H9 (cell line): ENCODE measurements at regions not wholly inside any gene's neighbourhood (a gene's known extent, or its start where the extent isn't known, plus 50 kb on each side); places are given as distances from the start of the nearest gene placed in this dataset.

ENCODE experiments used
- DNase-seq: peaks from one replicate; pipeline ENCODE4 v3.0.0-alpha.2; 2017
- H2AFZ ChIP-seq: one replicate; pipeline ENCODE4 v1.6.1; 2013; ENCODE audit warnings: mild to moderate bottlenecking, low read length, control low read depth, moderate library complexity
- H2AK5ac ChIP-seq: 2 replicates; pipeline ENCODE4 v1.6.1; 2013; ENCODE audit warnings: low read length, control low read depth, mixed read lengths; ENCODE audit not compliant: insufficient read length
- H2BK120ac ChIP-seq: one replicate; pipeline ENCODE4 v1.6.1; 2013; ENCODE audit warnings: low read depth, mild to moderate bottlenecking, low read length, control low read depth, inconsistent platforms; ENCODE audit not compliant: poor library complexity, severe bottlenecking
- H2BK12ac ChIP-seq: 2 replicates; pipeline ENCODE4 v1.6.1; 2013; ENCODE audit warnings: low read length, control low read depth, mixed read lengths, low read depth; ENCODE audit not compliant: insufficient read length
- H2BK15ac ChIP-seq: 2 replicates; pipeline ENCODE4 v1.6.1; 2013; ENCODE audit warnings: low read depth, low read length, control low read depth
- H2BK20ac ChIP-seq: one replicate; pipeline ENCODE4 v1.6.1; 2013; ENCODE audit warnings: low read depth, mild to moderate bottlenecking, low read length, control low read depth, inconsistent platforms; ENCODE audit not compliant: poor library complexity, severe bottlenecking
- H2BK5ac ChIP-seq: 2 replicates; pipeline ENCODE4 v1.6.1; 2013; ENCODE audit warnings: low read length, control low read depth, mixed read lengths; ENCODE audit not compliant: insufficient read length
- H3K14ac ChIP-seq: 2 replicates; pipeline ENCODE4 v1.6.1; 2013; ENCODE audit warnings: low read length, control low read depth; ENCODE audit not compliant: insufficient read depth
- H3K18ac ChIP-seq: 2 replicates; pipeline ENCODE4 v1.6.1; 2013; ENCODE audit warnings: low read depth, mild to moderate bottlenecking, mixed read lengths, low read length, control low read depth; ENCODE audit not compliant: insufficient read length
- H3K23ac ChIP-seq: 2 replicates; pipeline ENCODE4 v1.6.1; 2013; ENCODE audit warnings: low read length, control low read depth, mixed read lengths, low read depth; ENCODE audit not compliant: insufficient read length
- H3K23me2 ChIP-seq: 2 replicates; pipeline ENCODE4 v1.6.1; 2013; ENCODE audit warnings: low read depth, mild to moderate bottlenecking, mixed read lengths, low read length, control low read depth; ENCODE audit not compliant: insufficient read length, poor library complexity, severe bottlenecking
- H3K27ac ChIP-seq: 2 replicates; pipeline ENCODE4 v1.5.1; 2013; ENCODE audit warnings: low read length, control low read depth, mixed read lengths, low read depth; ENCODE audit not compliant: insufficient read length
- H3K27me3 ChIP-seq: 2 replicates; pipeline ENCODE4 v1.6.1; 2013; ENCODE audit warnings: low read length, control low read depth, inconsistent platforms; ENCODE audit not compliant: insufficient read depth
- H3K4ac ChIP-seq: 2 replicates; pipeline ENCODE4 v1.6.1; 2013; ENCODE audit warnings: low read depth, mild to moderate bottlenecking, control low read depth, inconsistent platforms, low read length, moderate library complexity
- H3K4me1 ChIP-seq: 2 replicates; pipeline ENCODE4 v1.6.1; 2013; ENCODE audit warnings: low read length, control low read depth, inconsistent platforms; ENCODE audit not compliant: insufficient read depth
- H3K4me2 ChIP-seq: 2 replicates; pipeline ENCODE4 v1.6.1; 2013; ENCODE audit warnings: low read length, control low read depth, mixed read lengths; ENCODE audit not compliant: insufficient read length, insufficient read depth
- H3K56ac ChIP-seq: 2 replicates; pipeline ENCODE4 v1.6.1; 2013; ENCODE audit warnings: low read depth, mild to moderate bottlenecking, mixed read lengths, low read length, control low read depth; ENCODE audit not compliant: insufficient read length
- H3K79me1 ChIP-seq: 2 replicates; pipeline ENCODE4 v1.6.1; 2013; ENCODE audit warnings: low read depth, mild to moderate bottlenecking, moderate library complexity, low read length, control low read depth, inconsistent platforms; ENCODE audit not compliant: insufficient read depth, poor library complexity, severe bottlenecking
- H3K79me2 ChIP-seq: 2 replicates; pipeline ENCODE4 v1.6.1; 2013; ENCODE audit warnings: low read length, control low read depth, inconsistent platforms; ENCODE audit not compliant: insufficient read depth
- H3K9ac ChIP-seq: 2 replicates; pipeline ENCODE4 v1.6.1; 2013; ENCODE audit warnings: low read length, control low read depth, mixed read lengths; ENCODE audit not compliant: insufficient read length; ENCODE audit errors: extremely low read depth
- H3K9me3 ChIP-seq: one replicate; pipeline ENCODE4 v1.6.1; 2013; ENCODE audit warnings: low read depth, low read length, inconsistent platforms; ENCODE audit not compliant: control insufficient read depth
- H3T11ph ChIP-seq: one replicate; pipeline ENCODE4 v1.6.1; 2013; ENCODE audit warnings: mild to moderate bottlenecking, low read length, control low read depth, inconsistent platforms
- H4K20me1 ChIP-seq: one replicate; pipeline ENCODE4 v1.6.1; 2013; ENCODE audit not compliant: control insufficient read depth, insufficient read length, insufficient read depth
- H4K5ac ChIP-seq: 2 replicates; pipeline ENCODE4 v1.6.1; 2013; ENCODE audit warnings: low read depth, mild to moderate bottlenecking, mixed read lengths, low read length, control low read depth; ENCODE audit not compliant: insufficient read length
- H4K8ac ChIP-seq: replicated peaks from 2 replicates; pipeline ENCODE4 v1.6.1; 2013; ENCODE audit warnings: low read length, control low read depth, mixed read lengths, low read depth; ENCODE audit not compliant: insufficient read length
- H4K91ac ChIP-seq: 2 replicates; pipeline ENCODE4 v1.6.1; 2013; ENCODE audit warnings: low read depth, mild to moderate bottlenecking, moderate library complexity, mixed read lengths, low read length, control low read depth; ENCODE audit not compliant: insufficient read length
- H3K27ac Mint-ChIP-seq, 3 experiments: 2 replicates in 2 of 3; 3 replicates in 1 of 3; pipeline ENCODE4 v1.8.0; 2020 to 2021; ENCODE audit warnings: mixed read lengths in 3 of 3, mild to moderate bottlenecking in 1 of 3, moderate library complexity in 1 of 3
- H3K27me3 Mint-ChIP-seq: 2 replicates; pipeline ENCODE4 v1.8.0; 2021; ENCODE audit warnings: low read depth, mild to moderate bottlenecking, moderate library complexity, mixed read lengths
- H3K36me3 Mint-ChIP-seq, 3 experiments: 2 replicates in 2 of 3; 3 replicates in 1 of 3; pipeline ENCODE4 v1.8.0; 2020 to 2021; ENCODE audit warnings: low read depth in 3 of 3, mixed read lengths in 3 of 3; ENCODE audit not compliant: insufficient read depth in 1 of 3
- H3K4me1 Mint-ChIP-seq, 2 experiments: 2 replicates each; pipeline ENCODE4 v1.8.0; 2020; ENCODE audit warnings: mixed read lengths in 2 of 2
- H3K4me3 Mint-ChIP-seq, 2 experiments: 2 replicates in 1 of 2; 3 replicates in 1 of 2; pipeline ENCODE4 v1.8.0; 2020 to 2021; ENCODE audit warnings: mild to moderate bottlenecking in 2 of 2, mixed read lengths in 2 of 2, moderate library complexity in 1 of 2
- H3K9me3 Mint-ChIP-seq, 2 experiments: 2 replicates in 1 of 2; 3 replicates in 1 of 2; pipeline ENCODE4 v1.8.0; 2020; ENCODE audit warnings: mild to moderate bottlenecking in 2 of 2, mixed read lengths in 2 of 2, moderate library complexity in 1 of 2
- CTCF ChIP-seq: fragments of 200-600 bp; sonication (generic); conservative IDR thresholded peaks from 3 replicates; pipeline ENCODE4 v1.8.0; 2021; ENCODE audit warnings: antibody characterized with exemption, mild to moderate bottlenecking
- WGBS: extraction: QIAGEN DNeasy Blood & Tissue Kit; methylation state at CpG from one replicate; pipeline ENCODE4 v1.1.7; 2013; ENCODE audit warnings: missing lambda C conversion rate, low lambda C conversion rate, mixed read lengths; ENCODE audit not compliant: insufficient read length; ENCODE audit errors: extremely low coverage; 5-methylcytosine and 5-hydroxymethylcytosine counted together

- peak; percentile 65 for TF ChIP-seq CTCF
- Histone ChIP-seq H3K4ac (no peak overlapping the region), H4K91ac (no peak overlapping the region), H4K5ac (no peak overlapping the region), H4K20me1 (no peaks in the 10 kb centered on the region), H3K14ac (no peak overlapping the region; the same call in 1 of the 2 replicates), H4K8ac (no peak overlapping the region), H3K18ac (no peak overlapping the region), H2BK5ac (no peak overlapping the region), H3K27me3 (no peaks in the 10 kb centered on the region), H2BK12ac (no peak overlapping the region), H3K23me2 (no peaks in the 10 kb centered on the region), H3K4me1 (no peaks in the 10 kb centered on the region; the same call in 1 of the 2 replicates), H3K23ac (no peak overlapping the region), H3K56ac (no peak overlapping the region), H3T11ph (no peak overlapping the region), H3K79me1 (no peaks in the 10 kb centered on the region), H2BK120ac (no peak overlapping the region), H2BK20ac (no peak overlapping the region), H3K9ac (no peak overlapping the region), H3K9me3 (no peaks in the 10 kb centered on the region), H3K79me2 (no peaks in the 10 kb centered on the region), H3K4me2 (no peak overlapping the region), H3K27ac (no peak overlapping the region), H2AFZ (no peak overlapping the region), H2BK15ac (no peak overlapping the region), H2AK5ac (no peak overlapping the region)
- Mint-ChIP-seq H3K9me3 (no peaks in the 10 kb centered on the region), H3K27ac (no peak overlapping the region), H3K4me1 (peaks cover 6 to 7% of the 10 kb centered on the region in 2 experiments), H3K36me3 (no peaks in the 10 kb centered on the region), H3K27me3 (peaks cover 5% of the 10 kb centered on the region), H3K4me3 (peak overlapping the region in 1 of 2 experiments; percentile 48; a peak in 2 of 5 replicates)
- WGBS: no CpG with 5 or more reads among the region's 19 CpGs
- peak; percentile 74 for DNase-seq
Observed at GRCh38 chr18:77733292-77733903, 483.8 kb downstream of the GALR1 start.
